Peyer's patch (tissue), 4 donors: ENCODE measurements at regions not wholly inside any gene's neighbourhood (a gene's known extent, or its start where the extent isn't known, plus 50 kb on each side); places are given as distances from the start of the nearest gene placed in this dataset.

Experiments used
- DNase-seq, 3 donors: peaks; one replicate each; pipeline ENCODE4 v3.0.0-alpha.2; 2017 to 2019
- H3K27ac ChIP-seq, 4 donors: fragments of 200-600 bp; sonication (generic); one replicate each; pipeline ENCODE4 v1.5.1; 2016 to 2019
- H3K27me3 ChIP-seq, 2 donors: fragments of 200-600 bp; sonication (generic); one replicate each; pipeline ENCODE4 v1.5.1; 2019
- H3K36me3 ChIP-seq, 3 donors: fragments of 200-600 bp; sonication (generic); one replicate each; pipeline ENCODE4 v1.5.1; 2016 to 2019
- H3K4me1 ChIP-seq, 4 donors: fragments of 200-600 bp; sonication (generic); one replicate each; pipeline ENCODE4 v1.5.1; 2016 to 2019
- H3K4me3 ChIP-seq, 4 donors: fragments of 200-600 bp; sonication (generic); 1 replicate in 3 of 4; 2 replicates in 1 of 4; pipeline ENCODE4 v1.5.1; 2016 to 2019; ENCODE audit warnings: mild to moderate bottlenecking in 1 of 4
- H3K9me3 ChIP-seq, 4 donors: fragments of 200-600 bp; sonication (generic); one replicate each; pipeline ENCODE4 v1.5.1; 2016 to 2019; ENCODE audit warnings: mild to moderate bottlenecking in 1 of 4
- CTCF ChIP-seq, 6 experiments: fragments of 450-650 bp in 4 of 6; fragments of 200-600 bp in 2 of 6; sonication (generic) in 1 of 6; IDR thresholded peaks; one replicate each; pipeline ENCODE4 v1.5.1; 2017 to 2019; ENCODE audit warnings: antibody characterized with exemption in 6 of 6, mild to moderate bottlenecking in 3 of 6, moderate library complexity in 1 of 6
- POLR2A ChIP-seq, 2 donors: fragments of 450-650 bp; IDR thresholded peaks; one replicate each; pipeline ENCODE4 v1.5.1; 2017; ENCODE audit warnings: antibody characterized with exemption in 2 of 2, mild to moderate bottlenecking in 2 of 2, moderate library complexity in 2 of 2

GRCh38 chr9:84412654-84413053 lies 72.1 kb upstream of the SLC28A3 start:
- no peak for DNase-seq
- H3K27ac ChIP-seq: no peak overlapping the region
- TF ChIP-seq CTCF (IDR thresholded peaks at IDR 0.05) (no peak), POLR2A (IDR thresholded peaks at IDR 0.05) (no peak)
- H3K4me1 ChIP-seq: no peaks in the 10 kb centered on the region
- no peaks in the 10 kb centered on the region for H3K9me3 ChIP-seq
- H3K4me3 ChIP-seq: no peak overlapping the region
- H3K27me3 ChIP-seq: no peaks in the 10 kb centered on the region
- H3K36me3 ChIP-seq: no peaks in the 10 kb centered on the region

- H3K4me3 ChIP-seq: no peak overlapping the region
- TF ChIP-seq CTCF (IDR thresholded peaks at IDR 0.05): no peak
- no peak for TF ChIP-seq POLR2A (IDR thresholded peaks at IDR 0.05)
- H3K27ac ChIP-seq: no peak overlapping the region
- no peaks in the 10 kb centered on the region for H3K9me3 ChIP-seq
- H3K4me1 ChIP-seq: no peaks in the 10 kb centered on the region
- DNase-seq: no peak
- no peaks in the 10 kb centered on the region for H3K27me3 ChIP-seq
- H3K36me3 ChIP-seq: no peaks in the 10 kb centered on the region
Observed at GRCh38 chr9:84413301-84413700, 72.7 kb upstream of the SLC28A3 start.

- Histone ChIP-seq H3K27ac (no peak overlapping the region), H3K27me3 (no peaks in the 10 kb centered on the region), H3K9me3 (no peaks in the 10 kb centered on the region), H3K4me3 (no peak overlapping the region), H3K36me3 (no peaks in the 10 kb centered on the region), H3K4me1 (no peaks in the 10 kb centered on the region)
- TF ChIP-seq CTCF (IDR thresholded peaks at IDR 0.05): no peak
- no peak for TF ChIP-seq POLR2A (IDR thresholded peaks at IDR 0.05)
- DNase-seq: no peak
Observed at GRCh38 chr9:84419031-84419602, 78.6 kb upstream of the SLC28A3 start.

GRCh38 chr9:84424931-84425330 lies 84.4 kb upstream of the SLC28A3 start:
- Histone ChIP-seq H3K36me3 (no peaks in the 10 kb centered on the region), H3K4me1 (no peaks in the 10 kb centered on the region), H3K27ac (no peak overlapping the region), H3K27me3 (no peaks in the 10 kb centered on the region), H3K9me3 (no peaks in the 10 kb centered on the region), H3K4me3 (no peak overlapping the region)
- TF ChIP-seq POLR2A (IDR thresholded peaks at IDR 0.05) (no peak), CTCF (IDR thresholded peaks at IDR 0.05) (no peak)
- DNase-seq: no peak

- Histone ChIP-seq H3K36me3 (no peaks in the 10 kb centered on the region), H3K27ac (no peak overlapping the region), H3K4me3 (no peak overlapping the region), H3K9me3 (no peaks in the 10 kb centered on the region), H3K4me1 (no peaks in the 10 kb centered on the region), H3K27me3 (no peaks in the 10 kb centered on the region)
- no peak for DNase-seq
- no peak for TF ChIP-seq POLR2A (IDR thresholded peaks at IDR 0.05)
- no peak for TF ChIP-seq CTCF (IDR thresholded peaks at IDR 0.05)
Observed at GRCh38 chr9:84432746-84433145, 92.2 kb upstream of the SLC28A3 start.

- H3K27ac ChIP-seq: no peak overlapping the region
- H3K36me3 ChIP-seq: no peaks in the 10 kb centered on the region
- no peaks in the 10 kb centered on the region for H3K27me3 ChIP-seq
- H3K9me3 ChIP-seq: no peaks in the 10 kb centered on the region
- TF ChIP-seq POLR2A (IDR thresholded peaks at IDR 0.05) (no peak), CTCF (IDR thresholded peaks at IDR 0.05) (no peak)
- no peak overlapping the region for H3K4me3 ChIP-seq
- no peaks in the 10 kb centered on the region for H3K4me1 ChIP-seq
- no peak for DNase-seq
Observed at GRCh38 chr9:84435902-84436301, 95.3 kb upstream of the SLC28A3 start.
